Mesendoderm (in vitro differentiated cells): ENCODE measurements at regions not wholly inside any gene's neighbourhood (a gene's known extent, or its start where the extent isn't known, plus 50 kb on each side); places are given as distances from the start of the nearest gene placed in this dataset. TPM values are rescaled to one million over a fixed set of nuclear protein-coding genes. Genes with fewer than 3 reads are reported as not detected.

ENCODE experiments used
- small RNA-seq: library from polyadenylated mRNA; stranded (forward); fragments of <200 nt; extraction: miRNeasy Mini kit (QIAGEN cat#:217004); gene quantifications from one replicate; pipeline ENCODE3, GENCODE V24; 2013; ENCODE audit not compliant: insufficient read depth

Small RNA genes in the stretch of these regions (small RNA-seq; reads per million reads assigned to genes)
- gene RF00026 = not detected
- gene RNU6-1168P = not detected
